IMR-90 (cell line): ENCODE measurements at regions not wholly inside any gene's neighbourhood (a gene's known extent, or its start where the extent isn't known, plus 50 kb on each side); places are given as distances from the start of the nearest gene placed in this dataset.

ENCODE experiments used
- ATAC-seq: fragments of 200-7000 bp; cut with Tn5 transposase; 2 replicates; pipeline ENCODE4 v1.9.1; 2020; ENCODE audit warnings: low read depth, mild to moderate bottlenecking, moderate library complexity
- BruUV-seq: library from RNA; stranded (reverse); fragments of 400-500 nt; replicated peaks from 2 replicates; lab custom pipeline; 2021; lab: Mats Ljungman, UMichigan
- CTCF ChIA-PET: fragments of 300-600 bp; formaldehyde crosslinking; extraction: SDS; loops from one replicate; lab custom pipeline; 2021; ENCODE audit warnings: antibody characterized with exemption; lab: Yijun Ruan, JAX
- POLR2A ChIA-PET: fragments of 300-600 bp; sonication (Branson Sonifier 250); formaldehyde crosslinking; loops from one replicate; lab custom pipeline; 2022; ENCODE audit warnings: antibody characterized with exemption; ENCODE audit not compliant: unreplicated experiment; lab: Charles Lee
- DNase-seq: peaks from one replicate; pipeline ENCODE4 v3.0.0; 2013
- H2AFZ ChIP-seq: replicated peaks from 2 replicates; pipeline ENCODE3; 2013; ENCODE audit warnings: low read length, mild to moderate bottlenecking; ENCODE audit not compliant: poor library complexity
- H2AK5ac ChIP-seq: 2 replicates; pipeline ENCODE4 v1.6.1; 2013; ENCODE audit warnings: low read depth, low read length, inconsistent platforms
- H2AK9ac ChIP-seq: replicated peaks from 2 replicates; pipeline ENCODE3; 2013; ENCODE audit warnings: mild to moderate bottlenecking, low read depth, low read length, moderate library complexity; ENCODE audit not compliant: poor library complexity
- H2BK120ac ChIP-seq: 2 replicates; pipeline ENCODE4 v1.6.1; 2013; ENCODE audit warnings: low read depth, low read length, inconsistent platforms
- H2BK15ac ChIP-seq: 3 replicates; pipeline ENCODE4 v1.6.1; 2013; ENCODE audit warnings: low read depth, low read length, inconsistent platforms
- H2BK20ac ChIP-seq: 2 replicates; pipeline ENCODE4 v1.6.1; 2013; ENCODE audit warnings: low read depth, mild to moderate bottlenecking, inconsistent platforms, low read length, moderate library complexity
- H2BK5ac ChIP-seq: 2 replicates; pipeline ENCODE4 v1.6.1; 2013; ENCODE audit warnings: mild to moderate bottlenecking, low read depth, low read length, inconsistent platforms; ENCODE audit not compliant: poor library complexity, severe bottlenecking
- H3K14ac ChIP-seq: replicated peaks from 2 replicates; pipeline ENCODE4 v1.6.1; 2013; ENCODE audit warnings: low read depth, low read length, inconsistent platforms
- H3K18ac ChIP-seq: 2 replicates; pipeline ENCODE4 v1.6.1; 2013; ENCODE audit warnings: low read depth, low read length, control low read depth
- H3K23ac ChIP-seq: 2 replicates; pipeline ENCODE4 v1.6.1; 2013; ENCODE audit warnings: low read depth, low read length, inconsistent platforms
- H3K27ac ChIP-seq: 2 replicates; pipeline ENCODE4 v1.5.1; 2013; ENCODE audit warnings: mild to moderate bottlenecking, control low read depth, low read length; ENCODE audit not compliant: insufficient read depth
- H3K27me3 ChIP-seq: 2 replicates; pipeline ENCODE4 v1.6.1; 2013; ENCODE audit warnings: low read length; ENCODE audit not compliant: control insufficient read depth, insufficient read depth
- H3K36me3 ChIP-seq: 2 replicates; pipeline ENCODE4 v1.6.1; 2013; ENCODE audit warnings: low read length, mixed read lengths; ENCODE audit not compliant: control insufficient read depth, insufficient read depth
- H3K4ac ChIP-seq: 2 replicates; pipeline ENCODE4 v1.6.1; 2013; ENCODE audit warnings: low read depth, low read length, inconsistent platforms
- H3K4me1 ChIP-seq: 2 replicates; pipeline ENCODE4 v1.6.1; 2013; ENCODE audit warnings: low read length, mixed read lengths; ENCODE audit not compliant: control insufficient read depth, insufficient read depth
- H3K4me2 ChIP-seq: 2 replicates; pipeline ENCODE4 v1.6.1; 2013; ENCODE audit warnings: low read depth, mild to moderate bottlenecking, control low read depth, low read length, moderate library complexity
- H3K4me3 ChIP-seq: 2 replicates; pipeline ENCODE4 v1.5.1; 2013; ENCODE audit warnings: low read depth, mild to moderate bottlenecking, control low read depth, low read length, moderate library complexity; ENCODE audit not compliant: insufficient read depth
- H3K56ac ChIP-seq: 2 replicates; pipeline ENCODE4 v1.6.1; 2013; ENCODE audit warnings: low read length, inconsistent platforms; ENCODE audit not compliant: insufficient read depth; ENCODE audit errors: extremely low read depth
- H3K79me1 ChIP-seq, 2 experiments: 2 replicates each; pipeline ENCODE4 v1.6.1; 2013; ENCODE audit warnings: low read length in 2 of 2, inconsistent platforms in 1 of 2, low read depth in 1 of 2
- H3K9ac ChIP-seq: 2 replicates; pipeline ENCODE4 v1.6.1; 2013; ENCODE audit warnings: low read depth, low read length, control low read depth
- H3K9me1 ChIP-seq: 2 replicates; pipeline ENCODE4 v1.6.1; 2013; ENCODE audit warnings: low read length, inconsistent platforms; ENCODE audit not compliant: insufficient read depth
- H3K9me3 ChIP-seq: 2 replicates; pipeline ENCODE4 v1.6.1; 2013; ENCODE audit warnings: low read length; ENCODE audit not compliant: control insufficient read depth, insufficient read depth
- H4K20me1 ChIP-seq: 2 replicates; pipeline ENCODE4 v1.6.1; 2013; ENCODE audit warnings: low read length, inconsistent platforms; ENCODE audit not compliant: insufficient read depth
- H4K5ac ChIP-seq: 2 replicates; pipeline ENCODE4 v1.6.1; 2013; ENCODE audit warnings: mild to moderate bottlenecking, low read depth, low read length, control low read depth
- H4K8ac ChIP-seq, 2 experiments: 2 replicates each; pipeline ENCODE4 v1.6.1; 2013; ENCODE audit warnings: low read depth in 2 of 2, low read length in 2 of 2, control low read depth in 1 of 2, inconsistent platforms in 1 of 2
- H4K91ac ChIP-seq: 2 replicates; pipeline ENCODE4 v1.6.1; 2013; ENCODE audit warnings: low read depth, low read length, inconsistent platforms; ENCODE audit not compliant: insufficient read depth
- CHD1 ChIP-seq: IDR thresholded peaks from 2 replicates; pipeline ENCODE4 v1.6.1; 2012; ENCODE audit warnings: low read depth, low read length, improper control_type of control experiment
- MAFK ChIP-seq: IDR thresholded peaks from 2 replicates; pipeline ENCODE4 v1.6.1; 2012; ENCODE audit warnings: low read depth, low read length, improper control_type of control experiment
- MAZ ChIP-seq: IDR thresholded peaks from 2 replicates; pipeline ENCODE4 v1.6.1; 2012; ENCODE audit warnings: low read depth, mild to moderate bottlenecking, low read length, improper control_type of control experiment, moderate library complexity, borderline replicate concordance
- POLR2A ChIP-seq: IDR thresholded peaks from 2 replicates; pipeline ENCODE4 v1.6.1; 2012; ENCODE audit warnings: mild to moderate bottlenecking, low read depth, low read length
- RAD21 ChIP-seq: IDR thresholded peaks from 2 replicates; pipeline ENCODE4 v1.6.1; 2012; ENCODE audit warnings: low read length, improper control_type of control experiment
- RFX5 ChIP-seq: IDR thresholded peaks from 2 replicates; pipeline ENCODE4 v1.8.0; 2012; ENCODE audit warnings: low read depth, mild to moderate bottlenecking, low read length, moderate library complexity
- WGBS, 2 experiments: methylation state at CpG; one replicate each; pipeline versions ENCODE4 v1.1.5 to v1.1.7; 2013; ENCODE audit warnings: missing lambda C conversion rate in 2 of 2; ENCODE audit not compliant: insufficient read length in 1 of 2; ENCODE audit errors: extremely low coverage in 2 of 2; 5-methylcytosine and 5-hydroxymethylcytosine counted together
- dilution Hi-C: fragments of 300-500 bp; cut with HindIII; formaldehyde crosslinking; loops from one replicate; pipeline ENCODE4 v1.14.3; 2018; ENCODE audit warnings: low sequenced_read_pairs; ENCODE audit not compliant: unreplicated experiment
- in situ Hi-C: fragments of 300-500 bp; cut with MboI; formaldehyde crosslinking; loops from 3 replicates; pipeline ENCODE4 v1.14.3; 2019; ENCODE audit warnings: low sequenced_read_pairs, inconsistent platforms, mixed read lengths
- intact Hi-C: fragments of 100-400 bp; cut with micrococcal nuclease; formaldehyde crosslinking; loops from 2 replicates; pipeline ENCODE4 v1.10.0; 2022
- TF ChIP-seq, protein P1 (sequence below): conservative IDR thresholded peaks from 2 replicates; pipeline ENCODE4 v1.5.1; 2012; ENCODE audit warnings: mild to moderate bottlenecking, low read depth, low read length, improper control_type of control experiment

DNA sequence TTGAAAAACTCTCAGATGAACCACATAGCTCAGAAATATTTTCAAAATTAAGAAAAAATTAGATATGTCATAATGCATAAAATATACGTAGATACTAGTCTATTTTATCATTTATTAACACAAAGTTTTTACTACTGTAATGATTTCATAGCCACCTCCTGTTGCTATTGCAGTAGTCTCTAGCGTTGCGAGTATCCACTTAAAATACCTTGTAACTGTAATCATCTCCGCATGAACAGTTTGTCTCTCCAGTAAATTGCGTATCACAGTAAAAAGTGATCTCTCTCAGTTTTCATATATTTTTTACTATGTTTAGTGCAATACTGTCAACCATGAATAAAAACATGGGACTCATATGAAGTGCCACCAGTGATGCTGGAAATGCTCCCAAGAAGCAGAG, 417.9 kb upstream of the ZNF462 start:
- H2BK15ac ChIP-seq = no peak overlapping the region
- H3K9me3 ChIP-seq = peaks cover 2% of the 10 kb centered on the region; the same call in 1 of the 2 replicates
- DNase-seq (no peak), ATAC-seq (no peak)
- no peak overlapping the region for H3K27ac ChIP-seq
- ChIA-PET POLR2A (no interaction called here), CTCF (interaction anchor here (0.7 kb wide), 1 partner anchor 504 kb away, joined by 3 read pairs; no protein-coding TSS in a partner anchor)
- H3K4me2 ChIP-seq = no peak overlapping the region
- no peaks in the 10 kb centered on the region for H3K9me1 ChIP-seq
- no CpG with 5 or more reads among the region's 5 CpGs for WGBS, 2 experiments
- H2AK5ac ChIP-seq = no peak overlapping the region
- no peak overlapping the region for H2AK9ac ChIP-seq
- no peak overlapping the region for H2BK120ac ChIP-seq
- no peak overlapping the region for H4K91ac ChIP-seq
- dilution Hi-C loops = no loop called here
- H4K20me1 ChIP-seq = no peaks in the 10 kb centered on the region
- H3K36me3 ChIP-seq = no peaks in the 10 kb centered on the region
- no peak overlapping the region for H3K23ac ChIP-seq
- no peak overlapping the region for H2BK5ac ChIP-seq
- H3K4me3 ChIP-seq = no peak overlapping the region
- no peak overlapping the region for H2BK20ac ChIP-seq
- no peaks in the 10 kb centered on the region for H3K4me1 ChIP-seq
- no peaks in the 10 kb centered on the region for H3K79me1 ChIP-seq
- no peak overlapping the region for H3K14ac ChIP-seq
- H2AFZ ChIP-seq = no peak overlapping the region
- no peak overlapping the region for H4K8ac ChIP-seq
- H3K56ac ChIP-seq = no peak overlapping the region
- no TSS peak for BruUV-seq
- no peaks in the 10 kb centered on the region for H3K27me3 ChIP-seq
- in situ Hi-C loops = no loop called here
- intact Hi-C loops = no loop called here
- no peak overlapping the region for H3K9ac ChIP-seq
- H3K4ac ChIP-seq = no peak overlapping the region
- no peak overlapping the region for H4K5ac ChIP-seq
- TF ChIP-seq CHD1 = no peak
- TF ChIP-seq MAFK = no peak
- no peak for TF ChIP-seq RAD21
- TF ChIP-seq, protein P1, sequence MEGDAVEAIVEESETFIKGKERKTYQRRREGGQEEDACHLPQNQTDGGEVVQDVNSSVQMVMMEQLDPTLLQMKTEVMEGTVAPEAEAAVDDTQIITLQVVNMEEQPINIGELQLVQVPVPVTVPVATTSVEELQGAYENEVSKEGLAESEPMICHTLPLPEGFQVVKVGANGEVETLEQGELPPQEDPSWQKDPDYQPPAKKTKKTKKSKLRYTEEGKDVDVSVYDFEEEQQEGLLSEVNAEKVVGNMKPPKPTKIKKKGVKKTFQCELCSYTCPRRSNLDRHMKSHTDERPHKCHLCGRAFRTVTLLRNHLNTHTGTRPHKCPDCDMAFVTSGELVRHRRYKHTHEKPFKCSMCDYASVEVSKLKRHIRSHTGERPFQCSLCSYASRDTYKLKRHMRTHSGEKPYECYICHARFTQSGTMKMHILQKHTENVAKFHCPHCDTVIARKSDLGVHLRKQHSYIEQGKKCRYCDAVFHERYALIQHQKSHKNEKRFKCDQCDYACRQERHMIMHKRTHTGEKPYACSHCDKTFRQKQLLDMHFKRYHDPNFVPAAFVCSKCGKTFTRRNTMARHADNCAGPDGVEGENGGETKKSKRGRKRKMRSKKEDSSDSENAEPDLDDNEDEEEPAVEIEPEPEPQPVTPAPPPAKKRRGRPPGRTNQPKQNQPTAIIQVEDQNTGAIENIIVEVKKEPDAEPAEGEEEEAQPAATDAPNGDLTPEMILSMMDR = no peak
- TF ChIP-seq RFX5 = no peak
- no peak for TF ChIP-seq POLR2A
- TF ChIP-seq MAZ = no peak
- no peak overlapping the region for H3K18ac ChIP-seq
